Panc1 (cell line): ENCODE measurements at regions not wholly inside any gene's neighbourhood (a gene's known extent, or its start where the extent isn't known, plus 50 kb on each side); places are given as distances from the start of the nearest gene placed in this dataset.

Experiments used
- POLR2AphosphoS5 ChIP-seq: IDR thresholded peaks from 2 replicates; pipeline ENCODE4 v1.6.1; 2012; ENCODE audit warnings: mild to moderate bottlenecking, low read depth, low read length, moderate library complexity
- SIN3A ChIP-seq: IDR thresholded peaks from 2 replicates; pipeline ENCODE4 v1.6.1; 2012; ENCODE audit warnings: low read depth, mild to moderate bottlenecking, low read length, moderate library complexity, borderline replicate concordance; ENCODE audit not compliant: insufficient read depth
- TF ChIP-seq, protein P1 (sequence below): fragments of 450-650 bp; IDR thresholded peaks from 2 replicates; pipeline ENCODE4 v1.5.1; 2017; ENCODE audit warnings: mild to moderate bottlenecking
- TF ChIP-seq, protein P2 (sequence below), 2 experiments: IDR thresholded peaks; 2 replicates each; pipeline ENCODE4 v1.6.1; 2011 to 2012; ENCODE audit warnings: low read depth in 2 of 2, control low read depth in 1 of 2, low read length in 1 of 2, mild to moderate bottlenecking in 1 of 2, moderate library complexity in 1 of 2; ENCODE audit not compliant: insufficient read depth in 1 of 2

- no peak for TF ChIP-seq SIN3A
- TF ChIP-seq, protein P1, sequence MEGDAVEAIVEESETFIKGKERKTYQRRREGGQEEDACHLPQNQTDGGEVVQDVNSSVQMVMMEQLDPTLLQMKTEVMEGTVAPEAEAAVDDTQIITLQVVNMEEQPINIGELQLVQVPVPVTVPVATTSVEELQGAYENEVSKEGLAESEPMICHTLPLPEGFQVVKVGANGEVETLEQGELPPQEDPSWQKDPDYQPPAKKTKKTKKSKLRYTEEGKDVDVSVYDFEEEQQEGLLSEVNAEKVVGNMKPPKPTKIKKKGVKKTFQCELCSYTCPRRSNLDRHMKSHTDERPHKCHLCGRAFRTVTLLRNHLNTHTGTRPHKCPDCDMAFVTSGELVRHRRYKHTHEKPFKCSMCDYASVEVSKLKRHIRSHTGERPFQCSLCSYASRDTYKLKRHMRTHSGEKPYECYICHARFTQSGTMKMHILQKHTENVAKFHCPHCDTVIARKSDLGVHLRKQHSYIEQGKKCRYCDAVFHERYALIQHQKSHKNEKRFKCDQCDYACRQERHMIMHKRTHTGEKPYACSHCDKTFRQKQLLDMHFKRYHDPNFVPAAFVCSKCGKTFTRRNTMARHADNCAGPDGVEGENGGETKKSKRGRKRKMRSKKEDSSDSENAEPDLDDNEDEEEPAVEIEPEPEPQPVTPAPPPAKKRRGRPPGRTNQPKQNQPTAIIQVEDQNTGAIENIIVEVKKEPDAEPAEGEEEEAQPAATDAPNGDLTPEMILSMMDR: no peak
- no peak for TF ChIP-seq POLR2AphosphoS5
- TF ChIP-seq, protein P2, sequence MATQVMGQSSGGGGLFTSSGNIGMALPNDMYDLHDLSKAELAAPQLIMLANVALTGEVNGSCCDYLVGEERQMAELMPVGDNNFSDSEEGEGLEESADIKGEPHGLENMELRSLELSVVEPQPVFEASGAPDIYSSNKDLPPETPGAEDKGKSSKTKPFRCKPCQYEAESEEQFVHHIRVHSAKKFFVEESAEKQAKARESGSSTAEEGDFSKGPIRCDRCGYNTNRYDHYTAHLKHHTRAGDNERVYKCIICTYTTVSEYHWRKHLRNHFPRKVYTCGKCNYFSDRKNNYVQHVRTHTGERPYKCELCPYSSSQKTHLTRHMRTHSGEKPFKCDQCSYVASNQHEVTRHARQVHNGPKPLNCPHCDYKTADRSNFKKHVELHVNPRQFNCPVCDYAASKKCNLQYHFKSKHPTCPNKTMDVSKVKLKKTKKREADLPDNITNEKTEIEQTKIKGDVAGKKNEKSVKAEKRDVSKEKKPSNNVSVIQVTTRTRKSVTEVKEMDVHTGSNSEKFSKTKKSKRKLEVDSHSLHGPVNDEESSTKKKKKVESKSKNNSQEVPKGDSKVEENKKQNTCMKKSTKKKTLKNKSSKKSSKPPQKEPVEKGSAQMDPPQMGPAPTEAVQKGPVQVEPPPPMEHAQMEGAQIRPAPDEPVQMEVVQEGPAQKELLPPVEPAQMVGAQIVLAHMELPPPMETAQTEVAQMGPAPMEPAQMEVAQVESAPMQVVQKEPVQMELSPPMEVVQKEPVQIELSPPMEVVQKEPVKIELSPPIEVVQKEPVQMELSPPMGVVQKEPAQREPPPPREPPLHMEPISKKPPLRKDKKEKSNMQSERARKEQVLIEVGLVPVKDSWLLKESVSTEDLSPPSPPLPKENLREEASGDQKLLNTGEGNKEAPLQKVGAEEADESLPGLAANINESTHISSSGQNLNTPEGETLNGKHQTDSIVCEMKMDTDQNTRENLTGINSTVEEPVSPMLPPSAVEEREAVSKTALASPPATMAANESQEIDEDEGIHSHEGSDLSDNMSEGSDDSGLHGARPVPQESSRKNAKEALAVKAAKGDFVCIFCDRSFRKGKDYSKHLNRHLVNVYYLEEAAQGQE (IDR thresholded peaks at IDR 0.05; ENCODE audit: insufficient read depth in 1 of 2, low read depth in 2 of 2, low read length in 1 of 2): no peak
These were observed 699.8 kb upstream of the NR2F2 start for GRCh38 chr15:95630683-95631082.
